ENCODE measurements at regions not wholly inside any gene's neighbourhood (a gene's known extent, or its start where the extent isn't known, plus 50 kb on each side); places are given as distances from the start of the nearest gene placed in this dataset.

DNA sequence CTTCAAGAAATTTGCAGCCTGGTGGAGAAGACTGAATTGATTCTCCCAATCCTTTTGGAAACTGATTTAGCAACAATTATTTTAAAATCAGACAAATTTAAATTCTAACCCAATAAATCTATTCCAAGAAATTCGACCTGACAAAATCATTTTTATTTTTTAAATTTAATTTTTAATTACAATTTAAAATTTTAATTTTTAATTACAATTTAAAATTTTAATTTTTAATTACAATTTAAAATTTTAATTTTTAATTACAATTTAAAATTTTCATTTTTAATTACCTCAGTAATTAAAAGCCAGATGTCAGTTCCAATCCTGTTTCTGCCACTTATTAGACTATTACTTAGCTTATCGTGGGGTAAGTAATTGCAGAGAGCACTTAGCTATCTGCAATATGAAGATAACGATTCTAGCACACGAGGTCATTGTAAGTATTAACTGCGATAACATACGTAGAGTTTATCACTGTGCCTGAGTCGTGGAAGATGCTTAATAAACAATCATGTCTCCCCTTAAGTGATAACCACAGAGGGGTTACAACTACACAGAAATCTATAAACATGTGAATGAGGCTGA, 346.4 kb upstream of the SLC24A2 start:
- TF ChIP-seq, protein P1, sequence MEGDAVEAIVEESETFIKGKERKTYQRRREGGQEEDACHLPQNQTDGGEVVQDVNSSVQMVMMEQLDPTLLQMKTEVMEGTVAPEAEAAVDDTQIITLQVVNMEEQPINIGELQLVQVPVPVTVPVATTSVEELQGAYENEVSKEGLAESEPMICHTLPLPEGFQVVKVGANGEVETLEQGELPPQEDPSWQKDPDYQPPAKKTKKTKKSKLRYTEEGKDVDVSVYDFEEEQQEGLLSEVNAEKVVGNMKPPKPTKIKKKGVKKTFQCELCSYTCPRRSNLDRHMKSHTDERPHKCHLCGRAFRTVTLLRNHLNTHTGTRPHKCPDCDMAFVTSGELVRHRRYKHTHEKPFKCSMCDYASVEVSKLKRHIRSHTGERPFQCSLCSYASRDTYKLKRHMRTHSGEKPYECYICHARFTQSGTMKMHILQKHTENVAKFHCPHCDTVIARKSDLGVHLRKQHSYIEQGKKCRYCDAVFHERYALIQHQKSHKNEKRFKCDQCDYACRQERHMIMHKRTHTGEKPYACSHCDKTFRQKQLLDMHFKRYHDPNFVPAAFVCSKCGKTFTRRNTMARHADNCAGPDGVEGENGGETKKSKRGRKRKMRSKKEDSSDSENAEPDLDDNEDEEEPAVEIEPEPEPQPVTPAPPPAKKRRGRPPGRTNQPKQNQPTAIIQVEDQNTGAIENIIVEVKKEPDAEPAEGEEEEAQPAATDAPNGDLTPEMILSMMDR (IDR thresholded peaks at IDR 0.05; ENCODE audit: extremely low read depth, missing control alignments), result no peak

DNA sequence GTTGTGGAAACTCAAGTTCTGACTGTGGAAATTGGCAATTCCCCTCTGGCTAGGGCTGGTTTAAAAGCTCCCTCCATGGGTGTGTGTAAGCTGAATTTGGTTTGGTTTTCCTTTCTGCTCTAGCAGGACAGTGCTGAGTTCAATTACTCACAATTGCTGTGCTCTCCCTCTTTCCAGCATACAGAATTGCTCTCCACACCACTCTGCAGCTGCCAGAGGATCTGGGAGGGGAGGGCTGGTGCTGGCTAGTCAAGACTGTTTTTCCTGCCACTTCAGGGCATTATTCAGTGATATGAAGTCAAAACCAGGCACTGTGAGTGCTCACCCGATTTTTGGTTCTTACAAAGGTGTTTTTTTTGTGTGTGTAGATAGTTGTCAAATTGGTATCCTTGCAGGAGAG, 336.9 kb upstream of the SLC24A2 start:
- no peak for DNase-seq (ENCODE audit: low spot score)

More for the DNA sequence above, 346.4 kb upstream of the SLC24A2 start:
- no peak for DNase-seq (ENCODE audit: low spot score)

DNA sequence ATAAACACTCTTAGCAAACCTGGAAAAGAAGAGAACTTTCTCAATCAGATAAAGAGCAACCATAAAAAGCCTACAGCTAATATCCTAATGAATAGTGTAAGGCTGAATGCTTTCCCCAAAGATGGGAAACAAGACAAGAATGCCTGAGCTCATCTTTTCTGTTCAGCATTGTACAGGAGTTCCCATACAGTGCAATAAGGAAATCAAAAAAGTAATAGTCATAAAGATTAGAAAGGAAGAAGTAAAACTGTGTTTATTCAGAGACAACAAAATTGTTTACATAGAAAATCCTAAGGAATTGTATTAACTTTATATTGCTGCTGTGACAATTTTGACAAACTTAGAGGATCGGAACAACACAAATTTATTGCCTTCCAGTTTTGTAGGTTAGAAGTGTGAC, 330.7 kb upstream of the SLC24A2 start:
- TF ChIP-seq, protein P1 (IDR thresholded peaks at IDR 0.05; ENCODE audit: extremely low read depth, missing control alignments), result no peak
- DNase-seq (ENCODE audit: low spot score), result no peak

More for the DNA sequence above, 336.9 kb upstream of the SLC24A2 start:
- TF ChIP-seq, protein P1 (IDR thresholded peaks at IDR 0.05; ENCODE audit: extremely low read depth, missing control alignments), result no peak

DNA sequence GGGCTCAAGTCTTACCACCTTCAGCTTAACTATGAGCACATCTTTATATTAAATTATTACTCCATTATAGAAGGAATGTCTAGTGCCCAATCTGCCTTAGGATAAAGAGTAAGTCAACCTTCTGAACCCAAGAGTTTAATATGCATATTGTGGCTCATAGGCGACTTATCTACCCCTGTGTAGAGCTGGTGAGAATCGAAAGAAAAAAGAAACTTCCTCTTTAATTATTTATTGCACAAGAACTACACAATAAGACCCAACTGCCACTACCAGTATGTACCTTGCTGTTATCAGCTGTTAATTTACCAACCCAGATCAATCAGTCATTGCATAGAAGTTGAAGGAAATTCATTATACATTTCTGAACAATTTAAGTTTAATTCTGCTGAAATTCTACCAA, 329.1 kb upstream of the SLC24A2 start:
- TF ChIP-seq, protein P1 (IDR thresholded peaks at IDR 0.05; ENCODE audit: extremely low read depth, missing control alignments), result no peak

DNA sequence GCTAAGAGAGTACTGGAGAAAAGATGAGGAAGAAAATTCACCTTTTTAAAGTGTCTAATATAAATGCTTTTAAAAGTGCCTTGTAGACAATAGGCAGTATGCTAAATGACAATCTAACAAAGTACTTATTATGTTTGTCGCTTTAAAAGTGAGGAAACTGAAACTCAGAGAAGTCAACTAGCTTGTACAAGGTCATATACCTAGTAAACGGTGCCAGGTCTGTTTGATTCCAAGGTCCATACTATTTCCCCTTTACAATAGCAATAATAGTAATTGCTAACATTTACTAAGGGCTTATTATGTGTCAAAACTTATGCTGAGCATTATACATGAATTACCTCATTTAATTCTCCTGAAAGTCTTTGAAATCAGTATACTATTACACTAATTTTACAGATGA, 328.6 kb upstream of the SLC24A2 start:
- TF ChIP-seq, protein P1 (IDR thresholded peaks at IDR 0.05; ENCODE audit: extremely low read depth, missing control alignments), result no peak
- DNase-seq (ENCODE audit: low spot score), result no peak

More for the DNA sequence above, 329.1 kb upstream of the SLC24A2 start:
- no peak for DNase-seq (ENCODE audit: low spot score)

DNA sequence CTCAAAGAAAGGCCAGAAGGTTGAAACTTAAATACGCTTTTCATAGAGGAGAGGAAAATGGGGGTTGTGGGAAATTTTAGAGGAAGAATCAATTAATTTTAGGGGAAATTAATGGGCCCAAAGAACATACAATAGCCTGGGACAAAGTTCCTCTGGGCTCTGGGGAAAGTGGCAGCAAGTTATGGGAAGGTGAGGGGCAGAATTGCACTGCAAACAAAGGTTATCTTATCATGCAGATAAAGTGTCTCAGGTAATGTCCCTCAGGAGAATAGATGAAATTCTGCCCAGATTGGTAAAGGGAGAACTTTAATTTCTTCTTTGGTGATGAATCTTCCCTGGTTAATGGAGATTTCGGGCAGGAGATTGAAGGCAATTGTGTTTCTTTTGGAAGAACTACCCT, 326.1 kb upstream of the SLC24A2 start:
- TF ChIP-seq, protein P1 (IDR thresholded peaks at IDR 0.05; ENCODE audit: extremely low read depth, missing control alignments), result no peak

DNA sequence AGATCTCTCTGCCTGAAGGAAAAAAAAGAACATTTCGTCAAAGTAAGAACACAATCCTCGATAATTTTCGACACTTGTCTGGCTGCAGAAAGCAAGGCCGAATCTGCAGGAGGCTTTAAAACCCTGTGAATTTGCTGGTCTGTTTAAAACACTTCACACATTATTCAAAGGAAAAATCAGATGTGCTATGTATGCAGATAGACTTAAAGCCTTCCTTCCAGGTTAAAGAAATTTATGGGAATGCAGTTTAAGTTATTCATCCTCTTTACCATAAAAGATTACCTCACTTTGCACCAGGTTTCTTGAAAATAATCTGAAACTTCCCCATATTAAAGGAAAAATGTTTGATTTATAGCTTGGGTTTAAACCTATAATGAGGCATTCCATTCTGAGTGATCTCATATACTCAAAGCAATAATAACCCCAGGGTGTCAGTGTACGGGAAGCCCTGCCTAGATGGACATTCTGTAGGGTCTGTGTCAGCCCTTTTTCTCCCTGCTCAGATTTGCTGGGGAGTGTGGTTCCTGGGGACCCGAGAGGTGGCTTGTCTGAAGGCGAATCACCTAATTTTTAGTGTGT, 323.5 kb upstream of the SLC24A2 start:
- no peak for DNase-seq (ENCODE audit: low spot score)
- TF ChIP-seq, protein P1 (IDR thresholded peaks at IDR 0.05; ENCODE audit: extremely low read depth, missing control alignments), result no peak

More for the DNA sequence above, 326.1 kb upstream of the SLC24A2 start:
- DNase-seq (ENCODE audit: low spot score), result no peak

Measured in GM20000 (cell line).